GM12892 (cell line): ENCODE measurements at regions not wholly inside any gene's neighbourhood (a gene's known extent, or its start where the extent isn't known, plus 50 kb on each side); places are given as distances from the start of the nearest gene placed in this dataset.

Source experiments
- POLR2A ChIP-seq: IDR thresholded peaks from 2 replicates; pipeline ENCODE4 v1.6.1; 2011; ENCODE audit warnings: low read depth, low read length, control low read depth
- POLR2AphosphoS5 ChIP-seq: IDR thresholded peaks from 2 replicates; pipeline ENCODE4 v1.6.1; 2011; ENCODE audit warnings: low read depth, low read length, control low read depth

DNA sequence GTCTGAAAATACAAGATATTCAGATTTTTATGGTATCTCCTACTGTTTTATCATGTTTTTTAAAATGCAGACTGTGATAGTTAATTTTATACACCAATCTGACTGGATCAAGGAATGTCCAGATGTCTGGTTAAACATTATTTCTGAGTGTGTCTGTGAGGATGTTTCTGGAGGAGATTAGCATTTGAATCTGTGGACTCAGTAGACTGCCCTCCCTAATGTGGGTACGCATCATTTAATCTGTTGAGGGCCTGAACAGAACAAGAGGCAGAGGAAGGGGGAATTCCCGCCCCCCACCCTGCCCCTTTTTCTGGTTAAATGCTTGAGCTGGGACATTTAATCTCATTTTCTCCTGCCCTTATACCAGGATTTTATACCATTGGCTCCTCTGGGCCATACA, 72.1 kb downstream of the AVPR1A start:
- TF ChIP-seq POLR2AphosphoS5 (no peak), POLR2A (no peak)
